ENCODE measurements at regions not wholly inside any gene's neighbourhood (a gene's known extent, or its start where the extent isn't known, plus 50 kb on each side); places are given as distances from the start of the nearest gene placed in this dataset.
A peak's percentile ranks its signal among the peaks of the same experiment; 100 is the strongest.

- peak overlapping the region in 1 of 4 experiments; percentile 34; a peak in 1 of 7 replicates for H3K9ac ChIP-seq (replicated peaks in 1 of 4; ENCODE audit: extremely low read depth in 1 of 4, low read depth in 3 of 4, low read length in 3 of 4)
- H3K18ac ChIP-seq (ENCODE audit: extremely low read depth, low read length) = no peak overlapping the region
- H4K20me1 ChIP-seq (replicated peaks in 1 of 2; ENCODE audit: control insufficient read depth in 1 of 2, insufficient read depth in 2 of 2, low read length in 2 of 2) = no peaks in the 10 kb centered on the region
- H2BK20ac ChIP-seq (ENCODE audit: low read length) = no peak overlapping the region
- peak; percentile 13 for FAIRE-seq
- no peaks in the 10 kb centered on the region for H3K79me2 ChIP-seq (ENCODE audit: control insufficient read depth in 1 of 2, insufficient read depth in 2 of 2, low read length in 2 of 2)
- H2BK15ac ChIP-seq (ENCODE audit: low read length) = no peak overlapping the region
- no peak overlapping the region for H4K5ac ChIP-seq (ENCODE audit: insufficient read length, low read depth, low read length)
- H3K79me1 ChIP-seq (ENCODE audit: low read depth, low read length) = no peaks in the 10 kb centered on the region
- H3K4ac ChIP-seq (replicated peaks; ENCODE audit: insufficient read length, low read depth, low read length) = no peak overlapping the region
- no peaks in the 10 kb centered on the region for H3K27me3 ChIP-seq (replicated peaks in 1 of 4; ENCODE audit: control insufficient read depth in 3 of 4, extremely low read depth in 1 of 4, insufficient read depth in 3 of 4, low read length in 3 of 4)
- no peak overlapping the region for H2BK5ac ChIP-seq (ENCODE audit: low read depth, low read length)
- ChIA-PET CTCF (ENCODE audit: partially characterized antibody) (interaction anchor here (0.6 to 1.1 kb wide), 2 partner anchors 20 to 284 kb away, joined by 3 to 4 read pairs; no protein-coding TSS in a partner anchor), POLR2A (ENCODE audit: partially characterized antibody) (no interaction called here)
- no peak overlapping the region for H2AFZ ChIP-seq (ENCODE audit: low read length)
- no peak overlapping the region for H2AK5ac ChIP-seq (ENCODE audit: low read depth, low read length)
- no peaks in the 10 kb centered on the region for H3K36me3 ChIP-seq (ENCODE audit: control insufficient read depth in 2 of 4, insufficient read depth in 4 of 4, low read length in 3 of 4)
- 90% methylated on average over 7 of the region's 7 CpGs; no CpG with 5 or more reads in 1 of the 2 experiments for WGBS, 2 experiments (ENCODE audit: extremely low coverage in 1 of 2, insufficient coverage in 1 of 2, insufficient read length in 1 of 2, insufficient replicate concordance in 2 of 2, low coverage in 1 of 2, low lambda C conversion rate in 2 of 2, missing lambda C conversion rate in 1 of 2)
- H4K91ac ChIP-seq (replicated peaks; ENCODE audit: insufficient read length, low read length) = no peak overlapping the region
- no peak overlapping the region for H4K8ac ChIP-seq (ENCODE audit: extremely low read depth, insufficient read depth, low read length)
- H3K27ac ChIP-seq (ENCODE audit: low read depth, low read length) = no peak overlapping the region
- no peak overlapping the region for H3K23ac ChIP-seq (ENCODE audit: insufficient read length)
- H3K4me1 ChIP-seq (replicated peaks in 1 of 4; ENCODE audit: control insufficient read depth in 3 of 4, insufficient read depth in 4 of 4, low read length in 3 of 4) = no peaks in the 10 kb centered on the region
- H3K4me3 ChIP-seq (ENCODE audit: extremely low read depth in 1 of 4, insufficient read depth in 2 of 4, low read depth in 3 of 4, low read length in 4 of 4) = no peak overlapping the region
- no peak overlapping the region for H2BK120ac ChIP-seq (replicated peaks; ENCODE audit: low read depth, low read length)
- H3K23me2 ChIP-seq (ENCODE audit: low read depth, low read length) = no peaks in the 10 kb centered on the region
- no peak overlapping the region for H2BK12ac ChIP-seq (ENCODE audit: low read depth, low read length)
- no peaks in the 10 kb centered on the region for H3K9me3 ChIP-seq (ENCODE audit: insufficient read depth in 2 of 2, low read depth in 1 of 2, low read length in 1 of 2)
- H3K4me2 ChIP-seq (ENCODE audit: insufficient read depth in 1 of 2, low read depth in 2 of 2, low read length in 2 of 2) = no peak overlapping the region
- H3K56ac ChIP-seq (replicated peaks; ENCODE audit: insufficient read length, low read depth, low read length) = no peak overlapping the region
- DNase-seq (ENCODE audit: low read depth in 1 of 2, low spot score in 2 of 2) = no peak
- no peak overlapping the region for H3K14ac ChIP-seq (ENCODE audit: insufficient read length)
- TF ChIP-seq ASH2L (IDR thresholded peaks at IDR 0.05; ENCODE audit: low read length) (no peak), EZH2 (IDR thresholded peaks at IDR 0.05; ENCODE audit: low read depth, low read length, severe bottlenecking) (no peak), KDM1A (IDR thresholded peaks at IDR 0.05; ENCODE audit: borderline replicate concordance, low read length) (no peak), ATF2 (IDR thresholded peaks at IDR 0.05; ENCODE audit: low read length) (no peak), CHD1 (IDR thresholded peaks at IDR 0.05; ENCODE audit: low read depth, low read length) (no peak), RXRA (IDR thresholded peaks at IDR 0.05; ENCODE audit: insufficient read depth, low read depth, low read length) (no peak), MAFK (IDR thresholded peaks at IDR 0.05; ENCODE audit: low read depth, low read length) (no peak), SAP30 (IDR thresholded peaks at IDR 0.05; ENCODE audit: insufficient read depth, insufficient replicate concordance, low read length) (no peak), BACH1 (IDR thresholded peaks at IDR 0.05; ENCODE audit: low read length) (no peak), PHF8 (conservative IDR thresholded peaks at IDR 0.05; ENCODE audit: low read depth, low read length) (no peak)
These were observed 480.0 kb upstream of the C9orf72 start for GRCh38 chr9:28053096-28053777.
